Brain microvascular endothelial cell (primary cell): ENCODE measurements at regions not wholly inside any gene's neighbourhood (a gene's known extent, or its start where the extent isn't known, plus 50 kb on each side); places are given as distances from the start of the nearest gene placed in this dataset.

Experiments
- DNase-seq: peaks from one replicate; pipeline ENCODE4 v3.0.0-alpha.2; 2020
- H3K27ac ChIP-seq: fragments of 250-450 bp; sonication (Bioruptor Pico); 2 replicates; pipeline ENCODE4 v1.5.1; 2020; ENCODE audit warnings: mild to moderate bottlenecking, moderate library complexity
- H3K27me3 ChIP-seq: fragments of 250-450 bp; sonication (Bioruptor Pico); replicated peaks from 2 replicates; pipeline ENCODE4 v1.5.1; 2020; ENCODE audit warnings: mild to moderate bottlenecking
- H3K36me3 ChIP-seq: fragments of 250-450 bp; sonication (Bioruptor Pico); replicated peaks from 2 replicates; pipeline ENCODE4 v1.5.1; 2020; ENCODE audit warnings: mild to moderate bottlenecking
- H3K4me3 ChIP-seq: 2 replicates; pipeline ENCODE4 v1.5.1; 2011; ENCODE audit warnings: low read depth, mild to moderate bottlenecking, control low read depth, low read length, moderate library complexity
- CTCF ChIP-seq: IDR thresholded peaks from 2 replicates; pipeline ENCODE4 v1.5.1; 2011; ENCODE audit warnings: low read depth, mild to moderate bottlenecking, moderate library complexity, low read length, control low read depth, inconsistent platforms; ENCODE audit errors: missing control alignments
- in situ Hi-C: cut with HindIII; loops from 2 replicates; pipeline ENCODE4 v1.10.0; 2017; ENCODE audit warnings: low sequenced_read_pairs, low pct_ligation_motif_present

DNA sequence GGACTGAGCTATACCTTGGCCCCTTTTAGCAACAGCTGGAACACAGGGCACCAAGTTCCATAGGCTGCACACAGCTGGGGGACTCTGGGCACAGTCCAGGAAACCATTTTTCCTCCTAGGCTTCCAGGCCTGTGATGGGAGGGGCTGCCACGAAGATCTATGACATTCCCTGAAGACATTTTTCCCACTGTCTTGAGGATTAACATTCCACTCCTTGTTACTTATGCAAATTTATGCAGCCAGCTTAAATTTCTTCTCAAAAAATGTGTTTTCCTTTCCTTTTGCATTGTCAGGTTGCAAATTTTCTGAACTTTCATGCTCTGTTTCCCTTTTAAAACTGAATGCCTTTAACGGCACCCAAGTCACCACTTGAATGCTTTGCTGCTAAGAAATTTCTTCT, 580.1 kb upstream of the FTMT start:
- DNase-seq, result no peak

GRCh38 chr5:121273833-121274433, 577.7 kb upstream of the FTMT start:
- no peak overlapping the region for H3K4me3 ChIP-seq
- peak; percentile 88 for DNase-seq
- in situ Hi-C loops, result no loop called here
- no peaks in the 10 kb centered on the region for H3K36me3 ChIP-seq
- H3K27me3 ChIP-seq, result no peaks in the 10 kb centered on the region
- TF ChIP-seq CTCF, result no peak
- H3K27ac ChIP-seq, result peak overlapping the region; percentile 77

More for the DNA sequence above, 580.1 kb upstream of the FTMT start:
- H3K4me3 ChIP-seq, result no peak overlapping the region
- H3K27me3 ChIP-seq, result no peaks in the 10 kb centered on the region
- in situ Hi-C loops, result no loop called here
- no peak for TF ChIP-seq CTCF
- H3K27ac ChIP-seq, result no peak overlapping the region
- H3K36me3 ChIP-seq, result no peaks in the 10 kb centered on the region

DNA sequence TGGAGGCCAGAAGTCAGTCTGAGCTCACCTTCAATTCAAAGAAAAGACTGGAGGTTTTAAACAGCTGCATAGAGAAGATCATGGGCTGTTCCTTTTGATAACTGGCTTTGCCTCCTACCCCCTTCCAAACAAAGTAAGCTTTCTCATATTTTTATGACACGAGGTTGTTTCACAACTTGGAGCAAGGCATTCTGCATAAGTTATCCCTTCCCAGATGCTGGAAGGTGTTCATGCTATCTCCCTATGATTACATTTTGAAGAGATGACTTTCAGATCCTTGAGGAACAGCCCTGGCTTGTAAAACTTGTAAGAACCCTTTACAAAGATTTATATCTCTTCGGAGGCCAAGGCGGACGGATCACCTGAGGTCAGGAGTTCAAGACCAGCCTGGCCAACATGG, 571.9 kb upstream of the FTMT start:
- in situ Hi-C loops, result no loop called here
- Histone ChIP-seq H3K4me3 (no peak overlapping the region), H3K27me3 (no peaks in the 10 kb centered on the region), H3K27ac (no peak overlapping the region), H3K36me3 (no peaks in the 10 kb centered on the region)
- no peak for TF ChIP-seq CTCF
- no peak for DNase-seq

DNA sequence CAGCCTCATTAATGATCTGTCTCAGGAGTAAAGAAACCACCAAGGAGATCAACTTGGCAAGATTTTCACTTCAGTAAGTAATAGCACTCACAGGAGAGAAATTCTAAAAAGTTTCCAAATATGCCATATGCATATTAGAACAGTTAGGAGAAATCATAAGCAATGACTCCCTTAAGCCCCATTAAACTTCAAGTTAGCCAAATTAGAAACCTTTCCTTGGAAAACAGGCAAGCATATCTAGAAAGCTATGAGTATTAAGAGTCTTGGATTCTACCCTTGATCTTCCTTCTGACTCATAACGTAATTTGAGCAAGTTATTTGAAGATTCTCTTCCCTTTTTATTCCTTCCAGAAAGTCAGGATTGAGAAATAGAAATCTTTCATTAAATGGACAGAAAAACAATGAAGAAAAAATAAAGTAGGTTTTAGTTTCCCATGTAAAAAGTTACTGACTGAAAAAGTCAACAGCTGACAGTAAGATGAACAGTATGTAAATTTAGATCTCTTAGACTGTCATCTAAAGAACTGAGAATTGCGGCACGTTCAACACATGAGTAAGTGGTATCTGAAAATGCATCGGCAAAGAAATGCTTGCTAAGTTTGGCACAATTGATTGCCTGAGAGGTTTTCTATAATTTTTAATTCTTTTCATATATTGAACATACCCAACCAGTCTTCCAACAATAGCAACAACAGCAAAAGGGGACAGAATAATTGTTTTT, 565.7 kb upstream of the FTMT start:
- Histone ChIP-seq H3K4me3 (no peak overlapping the region), H3K27me3 (no peaks in the 10 kb centered on the region), H3K27ac (no peak overlapping the region), H3K36me3 (no peaks in the 10 kb centered on the region)
- no peak for TF ChIP-seq CTCF
- in situ Hi-C loops, result no loop called here
- DNase-seq, result no peak

GRCh38 chr5:121288781-121289180, 562.9 kb upstream of the FTMT start:
- no peak for DNase-seq
- H3K36me3 ChIP-seq, result no peaks in the 10 kb centered on the region
- H3K27ac ChIP-seq, result no peak overlapping the region
- H3K4me3 ChIP-seq, result no peak overlapping the region
- TF ChIP-seq CTCF, result no peak
- in situ Hi-C loops, result no loop called here
- H3K27me3 ChIP-seq, result no peaks in the 10 kb centered on the region
